GM10248 (cell line): ENCODE measurements at regions not wholly inside any gene's neighbourhood (a gene's known extent, or its start where the extent isn't known, plus 50 kb on each side); places are given as distances from the start of the nearest gene placed in this dataset.

Experiments used
- CTCF ChIA-PET: fragments of 300-600 bp; sonication (Branson Sonifier 250); formaldehyde crosslinking; extraction: SDS; loops from one replicate; lab custom pipeline; 2021; ENCODE audit warnings: antibody characterized with exemption; lab: Yijun Ruan, JAX
- POLR2A ChIA-PET: fragments of 350-650 bp; sonication (Branson Sonifier 250); formaldehyde crosslinking; extraction: SDS; loops from one replicate; lab custom pipeline; 2020; ENCODE audit warnings: antibody characterized with exemption; lab: Yijun Ruan, JAX
- DNase-seq: peaks from one replicate; pipeline ENCODE4 v3.0.0; 2012; ENCODE audit errors: extremely low spot score
- CTCF ChIP-seq: IDR thresholded peaks from 2 replicates; pipeline ENCODE4 v1.5.1; 2012; ENCODE audit warnings: mild to moderate bottlenecking, low read depth; ENCODE audit errors: extremely low read depth, missing control alignments, control extremely low read depth

- no peak for TF ChIP-seq CTCF
- ChIA-PET CTCF (no interaction called here), POLR2A (no interaction called here)
- peak; percentile 21 for DNase-seq
These were observed 187.1 kb upstream of the PIK3C3 start for GRCh38 chr18:41767960-41768359.

- CTCF ChIA-PET: no interaction called here
- DNase-seq: no peak
These were observed 189.6 kb upstream of the PIK3C3 start for GRCh38 chr18:41765460-41765859.

GRCh38 chr18:41763361-41763760, 191.7 kb upstream of the PIK3C3 start:
- ChIA-PET CTCF (interaction anchor here (2.6 kb wide), 1 partner anchor 11 kb away, joined by 7 read pairs; no protein-coding TSS in a partner anchor), POLR2A (no interaction called here)
- DNase-seq: no peak
- TF ChIP-seq CTCF: no peak

More at GRCh38 chr18:41765460-41765859, 189.6 kb upstream of the PIK3C3 start:
- no peak for TF ChIP-seq CTCF
- POLR2A ChIA-PET: no interaction called here

- ChIA-PET POLR2A (no interaction called here), CTCF (interaction anchor here (1.4 to 2.1 kb wide), 2 partner anchors 8 to 11 kb away, joined by 5 read pairs; no protein-coding TSS in a partner anchor)
- no peak for DNase-seq
- no peak for TF ChIP-seq CTCF
These were observed 193.6 kb upstream of the PIK3C3 start for GRCh38 chr18:41761333-41762018.

GRCh38 chr18:41758534-41758933, 196.5 kb upstream of the PIK3C3 start:
- no peak for DNase-seq
- CTCF ChIA-PET: interaction anchor here (1.3 to 1.4 kb wide), 3 partner anchors 12 to 41 kb away, joined by 3 read pairs; no protein-coding TSS in a partner anchor
- POLR2A ChIA-PET: no interaction called here
- TF ChIP-seq CTCF: no peak

- DNase-seq: no peak
- ChIA-PET CTCF (no interaction called here), POLR2A (no interaction called here)
- no peak for TF ChIP-seq CTCF
These were observed 198.9 kb upstream of the PIK3C3 start for GRCh38 chr18:41756141-41756540.
